ENCODE measurements at regions not wholly inside any gene's neighbourhood (a gene's known extent, or its start where the extent isn't known, plus 50 kb on each side); places are given as distances from the start of the nearest gene placed in this dataset.

GRCh38 chrX:137362583-137362982, 203.3 kb upstream of the ZIC3 start:
- WGBS = 100% methylated on average over 1 of the region's 5 CpGs
- H3K4me2 ChIP-seq (ENCODE audit: low read length, poor library complexity, severe bottlenecking) = no peak overlapping the region
- H2BK15ac ChIP-seq (ENCODE audit: low read depth, poor library complexity, severe bottlenecking) = no peak overlapping the region
- no peaks in the 10 kb centered on the region for H3K36me3 ChIP-seq (ENCODE audit: control insufficient read depth in 1 of 2, insufficient read depth in 2 of 2, low read depth in 1 of 2, low read length in 2 of 2)
- H3K4ac ChIP-seq (ENCODE audit: low read depth in 1 of 2, low read length in 2 of 2) = no peak overlapping the region
- H3K4me1 ChIP-seq (ENCODE audit: control insufficient read depth, insufficient read depth, low read depth, low read length) = no peaks in the 10 kb centered on the region
- H3K9ac ChIP-seq (ENCODE audit: low read length) = no peak overlapping the region
- H3K79me1 ChIP-seq (replicated peaks; ENCODE audit: low read length, poor library complexity, severe bottlenecking) = no peaks in the 10 kb centered on the region
- H3K14ac ChIP-seq (ENCODE audit: low read length in 2 of 2) = no peak overlapping the region
- H2AFZ ChIP-seq (ENCODE audit: low read depth, low read length) = no peak overlapping the region
- no peak overlapping the region for H3K18ac ChIP-seq (ENCODE audit: low read depth in 1 of 2, low read length in 2 of 2)
- H4K8ac ChIP-seq (ENCODE audit: low read length) = no peak overlapping the region
- H2BK120ac ChIP-seq (ENCODE audit: low read depth, low read length) = no peak overlapping the region
- no peaks in the 10 kb centered on the region for H3K9me3 ChIP-seq (ENCODE audit: control insufficient read depth, low read length)
- no peak overlapping the region for H2AK5ac ChIP-seq (ENCODE audit: low read length, severe bottlenecking)
- no peak overlapping the region for H3K27ac ChIP-seq (ENCODE audit: low read length, poor library complexity, severe bottlenecking)
- no peak overlapping the region for H3K23ac ChIP-seq (ENCODE audit: low read length in 2 of 2)
- H4K91ac ChIP-seq (ENCODE audit: low read length) = no peak overlapping the region
- DNase-seq = no peak
- H2BK5ac ChIP-seq (ENCODE audit: low read depth, low read length, poor library complexity, severe bottlenecking) = no peak overlapping the region
- no peaks in the 10 kb centered on the region for H3K27me3 ChIP-seq (ENCODE audit: control insufficient read depth in 1 of 2, insufficient read depth in 1 of 2, low read length in 2 of 2)
- H3K4me3 ChIP-seq (ENCODE audit: insufficient read depth in 1 of 2, low read depth in 1 of 2, low read length in 2 of 2) = no peak overlapping the region
- no peak overlapping the region for H2BK12ac ChIP-seq (ENCODE audit: low read length in 2 of 2)

GRCh38 chrX:137354851-137355250, 211.1 kb upstream of the ZIC3 start:
- no peak overlapping the region for H3K9ac ChIP-seq (ENCODE audit: low read length)
- H4K8ac ChIP-seq (ENCODE audit: low read length) = no peak overlapping the region
- H3K4me3 ChIP-seq (ENCODE audit: insufficient read depth in 1 of 2, low read depth in 1 of 2, low read length in 2 of 2) = no peak overlapping the region
- WGBS = 60% methylated on average over 1 of the region's 1 CpG
- H3K4me1 ChIP-seq (ENCODE audit: control insufficient read depth, insufficient read depth, low read depth, low read length) = no peaks in the 10 kb centered on the region
- H2BK12ac ChIP-seq (ENCODE audit: low read length in 2 of 2) = no peak overlapping the region
- H3K36me3 ChIP-seq (ENCODE audit: control insufficient read depth in 1 of 2, insufficient read depth in 2 of 2, low read depth in 1 of 2, low read length in 2 of 2) = no peaks in the 10 kb centered on the region
- no peak overlapping the region for H2BK5ac ChIP-seq (ENCODE audit: low read depth, low read length, poor library complexity, severe bottlenecking)
- no peak overlapping the region for H2AFZ ChIP-seq (ENCODE audit: low read depth, low read length)
- H2BK120ac ChIP-seq (ENCODE audit: low read depth, low read length) = no peak overlapping the region
- no peaks in the 10 kb centered on the region for H3K9me3 ChIP-seq (ENCODE audit: control insufficient read depth, low read length)
- H3K14ac ChIP-seq (ENCODE audit: low read length in 2 of 2) = no peak overlapping the region
- H3K4me2 ChIP-seq (ENCODE audit: low read length, poor library complexity, severe bottlenecking) = no peak overlapping the region
- H4K91ac ChIP-seq (ENCODE audit: low read length) = no peak overlapping the region
- no peak overlapping the region for H2BK15ac ChIP-seq (ENCODE audit: low read depth, poor library complexity, severe bottlenecking)
- no peaks in the 10 kb centered on the region for H3K79me1 ChIP-seq (replicated peaks; ENCODE audit: low read length, poor library complexity, severe bottlenecking)
- H3K18ac ChIP-seq (ENCODE audit: low read depth in 1 of 2, low read length in 2 of 2) = no peak overlapping the region
- H3K27me3 ChIP-seq (ENCODE audit: control insufficient read depth in 1 of 2, insufficient read depth in 1 of 2, low read length in 2 of 2) = no peaks in the 10 kb centered on the region
- no peak for DNase-seq
- no peak overlapping the region for H2AK5ac ChIP-seq (ENCODE audit: low read length, severe bottlenecking)
- no peak overlapping the region for H3K27ac ChIP-seq (ENCODE audit: low read length, poor library complexity, severe bottlenecking)
- no peak overlapping the region for H3K23ac ChIP-seq (ENCODE audit: low read length in 2 of 2)
- no peak overlapping the region for H3K4ac ChIP-seq (ENCODE audit: low read depth in 1 of 2, low read length in 2 of 2)

DNA sequence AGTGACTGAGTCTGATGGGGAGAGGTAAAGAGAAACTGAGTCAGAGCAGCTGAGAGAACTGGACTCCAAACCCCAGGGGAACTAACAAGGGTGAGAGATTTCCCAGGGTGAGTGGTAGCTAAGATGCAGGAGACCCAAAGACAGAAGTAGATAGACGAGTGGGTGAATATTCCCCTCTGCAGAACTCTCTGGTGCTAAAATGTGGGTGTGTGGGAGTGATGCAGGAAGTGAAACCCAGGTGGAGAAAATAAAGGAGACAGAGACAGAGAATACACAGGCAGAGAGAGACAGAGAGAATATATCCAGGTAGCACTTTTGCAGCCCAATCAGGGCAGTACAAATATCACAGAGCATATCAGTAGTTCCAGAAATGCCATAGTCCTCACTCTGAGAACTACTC, 212.5 kb upstream of the ZIC3 start:
- Histone ChIP-seq H3K23ac (ENCODE audit: low read length in 2 of 2) (no peak overlapping the region), H2AFZ (ENCODE audit: low read depth, low read length) (no peak overlapping the region), H2BK15ac (ENCODE audit: low read depth, poor library complexity, severe bottlenecking) (no peak overlapping the region), H3K36me3 (ENCODE audit: control insufficient read depth in 1 of 2, insufficient read depth in 2 of 2, low read depth in 1 of 2, low read length in 2 of 2) (no peaks in the 10 kb centered on the region), H4K8ac (ENCODE audit: low read length) (no peak overlapping the region), H2BK120ac (ENCODE audit: low read depth, low read length) (no peak overlapping the region), H3K18ac (ENCODE audit: low read depth in 1 of 2, low read length in 2 of 2) (no peak overlapping the region), H4K91ac (ENCODE audit: low read length) (no peak overlapping the region), H3K27me3 (ENCODE audit: control insufficient read depth in 1 of 2, insufficient read depth in 1 of 2, low read length in 2 of 2) (no peaks in the 10 kb centered on the region), H2BK5ac (ENCODE audit: low read depth, low read length, poor library complexity, severe bottlenecking) (no peak overlapping the region), H3K9me3 (ENCODE audit: control insufficient read depth, low read length) (no peaks in the 10 kb centered on the region), H3K79me1 (replicated peaks; ENCODE audit: low read length, poor library complexity, severe bottlenecking) (no peaks in the 10 kb centered on the region), H2AK5ac (ENCODE audit: low read length, severe bottlenecking) (no peak overlapping the region), H3K9ac (ENCODE audit: low read length) (no peak overlapping the region), H3K4me3 (ENCODE audit: insufficient read depth in 1 of 2, low read depth in 1 of 2, low read length in 2 of 2) (no peak overlapping the region), H3K4me1 (ENCODE audit: control insufficient read depth, insufficient read depth, low read depth, low read length) (no peaks in the 10 kb centered on the region), H3K4me2 (ENCODE audit: low read length, poor library complexity, severe bottlenecking) (no peak overlapping the region), H3K27ac (ENCODE audit: low read length, poor library complexity, severe bottlenecking) (no peak overlapping the region), H2BK12ac (ENCODE audit: low read length in 2 of 2) (no peak overlapping the region), H3K4ac (ENCODE audit: low read depth in 1 of 2, low read length in 2 of 2) (no peak overlapping the region), H3K14ac (ENCODE audit: low read length in 2 of 2) (no peak overlapping the region)
- DNase-seq = no peak
- 47% methylated on average over 1 of the region's 1 CpG for WGBS

GRCh38 chrX:137352101-137352660, 213.7 kb upstream of the ZIC3 start:
- Histone ChIP-seq H3K18ac (ENCODE audit: low read depth in 1 of 2, low read length in 2 of 2) (no peak overlapping the region), H2BK15ac (ENCODE audit: low read depth, poor library complexity, severe bottlenecking) (no peak overlapping the region), H3K4me1 (ENCODE audit: control insufficient read depth, insufficient read depth, low read depth, low read length) (no peaks in the 10 kb centered on the region), H2BK120ac (ENCODE audit: low read depth, low read length) (no peak overlapping the region), H3K27me3 (ENCODE audit: control insufficient read depth in 1 of 2, insufficient read depth in 1 of 2, low read length in 2 of 2) (no peaks in the 10 kb centered on the region), H3K4me2 (ENCODE audit: low read length, poor library complexity, severe bottlenecking) (no peak overlapping the region), H2BK5ac (ENCODE audit: low read depth, low read length, poor library complexity, severe bottlenecking) (no peak overlapping the region), H3K9me3 (ENCODE audit: control insufficient read depth, low read length) (no peaks in the 10 kb centered on the region), H3K4ac (ENCODE audit: low read depth in 1 of 2, low read length in 2 of 2) (no peak overlapping the region), H2BK12ac (ENCODE audit: low read length in 2 of 2) (no peak overlapping the region), H3K36me3 (ENCODE audit: control insufficient read depth in 1 of 2, insufficient read depth in 2 of 2, low read depth in 1 of 2, low read length in 2 of 2) (no peaks in the 10 kb centered on the region), H3K23ac (ENCODE audit: low read length in 2 of 2) (no peak overlapping the region), H4K91ac (ENCODE audit: low read length) (no peak overlapping the region), H4K8ac (ENCODE audit: low read length) (no peak overlapping the region), H3K27ac (ENCODE audit: low read length, poor library complexity, severe bottlenecking) (no peak overlapping the region), H2AK5ac (ENCODE audit: low read length, severe bottlenecking) (no peak overlapping the region), H3K79me1 (replicated peaks; ENCODE audit: low read length, poor library complexity, severe bottlenecking) (no peaks in the 10 kb centered on the region), H2AFZ (ENCODE audit: low read depth, low read length) (no peak overlapping the region), H3K4me3 (ENCODE audit: insufficient read depth in 1 of 2, low read depth in 1 of 2, low read length in 2 of 2) (no peak overlapping the region), H3K14ac (ENCODE audit: low read length in 2 of 2) (no peak overlapping the region), H3K9ac (ENCODE audit: low read length) (no peak overlapping the region)
- DNase-seq = no peak
